H1 (cell line): ENCODE measurements at regions not wholly inside any gene's neighbourhood (a gene's known extent, or its start where the extent isn't known, plus 50 kb on each side); places are given as distances from the start of the nearest gene placed in this dataset.

Experiments used
- CTCF ChIA-PET: fragments of 300-600 bp; sonication (Branson Sonifier 250); formaldehyde crosslinking; loops from one replicate; lab custom pipeline; 2021; ENCODE audit not compliant: partially characterized antibody; lab: Charles Lee
- POLR2A ChIA-PET: fragments of 300-600 bp; sonication (Branson Sonifier 250); formaldehyde crosslinking; loops from one replicate; lab custom pipeline; 2021; ENCODE audit warnings: inconsistent platforms; ENCODE audit not compliant: partially characterized antibody; lab: Charles Lee
- DNase-seq, 2 experiments: peaks; one replicate each; pipeline versions ENCODE4 v3.0.0 to v3.0.0-alpha.2; 2010 to 2022; ENCODE audit warnings: low spot score in 2 of 2, low read depth in 1 of 2, mixed read lengths in 1 of 2
- FAIRE-seq: peaks from 2 replicates; lab custom pipeline; 2011; peaks lifted over from hg19 to GRCh38; lab: Jason Lieb, UNC
- H2AFZ ChIP-seq: 2 replicates; pipeline ENCODE4 v1.8.1; 2012; ENCODE audit warnings: low read length, inconsistent platforms
- H2AK5ac ChIP-seq: 2 replicates; pipeline ENCODE4 v1.6.1; 2013; ENCODE audit warnings: low read depth, low read length
- H2BK120ac ChIP-seq: replicated peaks from 2 replicates; pipeline ENCODE3; 2013; ENCODE audit warnings: low read depth, low read length, inconsistent platforms
- H2BK12ac ChIP-seq: 2 replicates; pipeline ENCODE4 v1.6.1; 2013; ENCODE audit warnings: low read depth, low read length
- H2BK15ac ChIP-seq: 2 replicates; pipeline ENCODE4 v1.6.1; 2013; ENCODE audit warnings: low read length
- H2BK20ac ChIP-seq: 2 replicates; pipeline ENCODE4 v1.6.1; 2013; ENCODE audit warnings: low read length
- H2BK5ac ChIP-seq: 2 replicates; pipeline ENCODE4 v1.6.1; 2013; ENCODE audit warnings: low read depth, low read length
- H3K14ac ChIP-seq: 2 replicates; pipeline ENCODE4 v1.6.1; 2013; ENCODE audit warnings: inconsistent platforms; ENCODE audit not compliant: insufficient read length
- H3K18ac ChIP-seq: 2 replicates; pipeline ENCODE4 v1.6.1; 2013; ENCODE audit warnings: low read length; ENCODE audit errors: extremely low read depth
- H3K23ac ChIP-seq: 2 replicates; pipeline ENCODE4 v1.6.1; 2013; ENCODE audit warnings: inconsistent platforms; ENCODE audit not compliant: insufficient read length
- H3K23me2 ChIP-seq: 2 replicates; pipeline ENCODE4 v1.6.1; 2013; ENCODE audit warnings: low read depth, low read length
- H3K27ac ChIP-seq: 2 replicates; pipeline ENCODE4 v1.6.1; 2011; ENCODE audit warnings: low read depth, low read length, inconsistent platforms
- H3K27me3 ChIP-seq, 4 experiments: replicated peaks in 1 of 4; 1 replicate in 1 of 4; 2 replicates in 3 of 4; pipeline versions ENCODE4 v1.6.1 to v1.8.1; 2011 to 2013; ENCODE audit warnings: low read length in 3 of 4, mild to moderate bottlenecking in 3 of 4, inconsistent platforms in 2 of 4, mixed read lengths in 2 of 4, moderate library complexity in 1 of 4; ENCODE audit not compliant: control insufficient read depth in 3 of 4, insufficient read depth in 3 of 4; ENCODE audit errors: extremely low read depth in 1 of 4
- H3K36me3 ChIP-seq, 4 experiments: 2 replicates each; pipeline versions ENCODE4 v1.6.1 to v1.8.1; 2011 to 2013; ENCODE audit warnings: mild to moderate bottlenecking in 4 of 4, low read length in 3 of 4, moderate library complexity in 2 of 4, control low read depth in 1 of 4, inconsistent platforms in 1 of 4; ENCODE audit not compliant: insufficient read depth in 4 of 4, control insufficient read depth in 2 of 4
- H3K4ac ChIP-seq: replicated peaks from 2 replicates; pipeline ENCODE3; 2013; ENCODE audit warnings: low read length, low read depth, mixed read lengths, inconsistent platforms; ENCODE audit not compliant: insufficient read length
- H3K4me1 ChIP-seq, 4 experiments: replicated peaks in 1 of 4; 1 replicate in 1 of 4; 2 replicates in 3 of 4; pipeline versions ENCODE4 v1.6.1 to v1.8.1; 2011 to 2013; ENCODE audit warnings: low read length in 3 of 4, inconsistent platforms in 2 of 4, mixed read lengths in 1 of 4; ENCODE audit not compliant: insufficient read depth in 4 of 4, control insufficient read depth in 3 of 4
- H3K4me2 ChIP-seq, 2 experiments: 2 replicates each; pipeline versions ENCODE4 v1.6.1 to v1.8.1; 2011 to 2013; ENCODE audit warnings: low read depth in 2 of 2, low read length in 2 of 2, control low read depth in 1 of 2, inconsistent platforms in 1 of 2, mild to moderate bottlenecking in 1 of 2; ENCODE audit not compliant: insufficient read depth in 1 of 2
- H3K4me3 ChIP-seq, 4 experiments: fragments of 200-600, 300-600 bp in 1 of 4; sonication (generic), shearing (Covaris generic), sonication (Bioruptor Twin) in 1 of 4; 2 replicates each; pipeline versions ENCODE4 v1.5.1 to v1.8.1; 2011 to 2016; ENCODE audit warnings: low read length in 4 of 4, low read depth in 3 of 4, control low read depth in 2 of 4, inconsistent platforms in 2 of 4, mild to moderate bottlenecking in 2 of 4, mixed read lengths in 1 of 4, moderate library complexity in 1 of 4; ENCODE audit not compliant: insufficient read depth in 2 of 4; ENCODE audit errors: extremely low read depth in 1 of 4
- H3K56ac ChIP-seq: replicated peaks from 2 replicates; pipeline ENCODE3; 2013; ENCODE audit warnings: low read depth, mild to moderate bottlenecking, mixed read lengths, low read length, inconsistent platforms; ENCODE audit not compliant: insufficient read length
- H3K79me1 ChIP-seq: 2 replicates; pipeline ENCODE4 v1.6.1; 2013; ENCODE audit warnings: low read depth, low read length, control low read depth
- H3K79me2 ChIP-seq, 2 experiments: 2 replicates each; pipeline versions ENCODE4 v1.6.1 to v1.8.1; 2012 to 2013; ENCODE audit warnings: low read length in 2 of 2, mild to moderate bottlenecking in 2 of 2, inconsistent platforms in 1 of 2; ENCODE audit not compliant: insufficient read depth in 2 of 2, control insufficient read depth in 1 of 2
- H3K9ac ChIP-seq, 4 experiments: replicated peaks in 1 of 4; 1 replicate in 1 of 4; 2 replicates in 3 of 4; pipeline versions ENCODE4 v1.6.1 to v1.8.1; 2011 to 2013; ENCODE audit warnings: low read depth in 3 of 4, low read length in 3 of 4, control low read depth in 2 of 4, mild to moderate bottlenecking in 2 of 4, moderate library complexity in 2 of 4, inconsistent platforms in 1 of 4; ENCODE audit errors: extremely low read depth in 1 of 4
- H3K9me3 ChIP-seq, 2 experiments: 2 replicates each; pipeline versions ENCODE4 v1.6.1 to v1.8.1; 2012 to 2013; ENCODE audit warnings: mild to moderate bottlenecking in 2 of 2, moderate library complexity in 2 of 2, control low read depth in 1 of 2, inconsistent platforms in 1 of 2, low read depth in 1 of 2, low read length in 1 of 2, mixed read lengths in 1 of 2; ENCODE audit not compliant: insufficient read depth in 2 of 2
- H4K20me1 ChIP-seq, 2 experiments: replicated peaks in 1 of 2; 2 replicates each; pipeline versions ENCODE3 to v1.8.1; 2011 to 2013; ENCODE audit warnings: inconsistent platforms in 2 of 2, low read length in 2 of 2, mild to moderate bottlenecking in 1 of 2; ENCODE audit not compliant: insufficient read depth in 2 of 2, control insufficient read depth in 1 of 2
- H4K5ac ChIP-seq: 2 replicates; pipeline ENCODE4 v1.6.1; 2013; ENCODE audit warnings: low read length, low read depth, mixed read lengths, inconsistent platforms; ENCODE audit not compliant: insufficient read length
- H4K8ac ChIP-seq: 2 replicates; pipeline ENCODE4 v1.8.0; 2013; ENCODE audit warnings: mild to moderate bottlenecking, moderate library complexity, low read length, inconsistent platforms; ENCODE audit not compliant: insufficient read depth; ENCODE audit errors: extremely low read depth
- H4K91ac ChIP-seq: replicated peaks from 2 replicates; pipeline ENCODE3; 2013; ENCODE audit warnings: low read length, mixed read lengths, inconsistent platforms; ENCODE audit not compliant: insufficient read length
- CEBPB ChIP-seq: IDR thresholded peaks from 2 replicates; pipeline ENCODE4 v1.6.1; 2012; ENCODE audit warnings: low read depth, low read length
- CHD2 ChIP-seq: IDR thresholded peaks from 2 replicates; pipeline ENCODE4 v1.6.1; 2012; ENCODE audit warnings: low read length, improper control_type of control experiment
- CTCF ChIP-seq, 3 experiments: IDR thresholded peaks; 1 replicate in 2 of 3; 2 replicates in 1 of 3; pipeline versions ENCODE4 v1.5.1 to v1.6.1; 2011; ENCODE audit warnings: low read length in 3 of 3, mild to moderate bottlenecking in 3 of 3, inconsistent platforms in 2 of 3, low read depth in 1 of 3, moderate library complexity in 1 of 3; ENCODE audit not compliant: insufficient read depth in 1 of 3; ENCODE audit errors: control extremely low read depth in 1 of 3
- GABPA ChIP-seq: IDR thresholded peaks from 2 replicates; pipeline ENCODE4 v1.6.1; 2011; ENCODE audit warnings: mild to moderate bottlenecking, low read length, moderate library complexity, borderline replicate concordance; ENCODE audit not compliant: insufficient read depth
- KDM1A ChIP-seq: fragments of 200-600, 300-600 bp; sonication (generic); IDR thresholded peaks from 2 replicates; pipeline ENCODE4 v1.7.1; 2016; ENCODE audit warnings: mild to moderate bottlenecking, low read length, borderline replicate concordance
- PHF8 ChIP-seq: fragments of 200-600 bp; sonication (generic); conservative IDR thresholded peaks from 2 replicates; pipeline ENCODE4 v1.7.1; 2012; ENCODE audit warnings: low read depth, mild to moderate bottlenecking, inconsistent platforms, low read length, moderate library complexity
- RBBP5 ChIP-seq: IDR thresholded peaks from 2 replicates; pipeline ENCODE4 v1.7.1; 2012; ENCODE audit warnings: low read depth, mild to moderate bottlenecking, inconsistent platforms, low read length, moderate library complexity, borderline replicate concordance
- RXRA ChIP-seq: IDR thresholded peaks from 2 replicates; pipeline ENCODE4 v1.6.1; 2011; ENCODE audit warnings: low read depth, mild to moderate bottlenecking, low read length, moderate library complexity; ENCODE audit not compliant: insufficient read depth
- SIN3A ChIP-seq, 2 experiments: IDR thresholded peaks in 1 of 2; conservative IDR thresholded peaks in 1 of 2; 2 replicates each; pipeline ENCODE4 v1.6.1; 2011 to 2012; ENCODE audit warnings: low read length in 2 of 2, improper control_type of control experiment in 1 of 2, low read depth in 1 of 2, mild to moderate bottlenecking in 1 of 2
- WGBS, 2 experiments: shearing (Covaris generic) in 1 of 2; methylation state at CpG; one replicate each; pipeline versions ENCODE4 v1.1.6 to v1.1.7; 2013 to 2015; ENCODE audit warnings: low lambda C conversion rate in 2 of 2, mixed read lengths in 2 of 2, inconsistent platforms in 1 of 2, low coverage in 1 of 2, missing lambda C conversion rate in 1 of 2; ENCODE audit not compliant: insufficient replicate concordance in 2 of 2, insufficient coverage in 1 of 2, insufficient read length in 1 of 2; ENCODE audit errors: extremely low coverage in 1 of 2, missing lambda C conversion rate in 1 of 2; 5-methylcytosine and 5-hydroxymethylcytosine counted together

DNA sequence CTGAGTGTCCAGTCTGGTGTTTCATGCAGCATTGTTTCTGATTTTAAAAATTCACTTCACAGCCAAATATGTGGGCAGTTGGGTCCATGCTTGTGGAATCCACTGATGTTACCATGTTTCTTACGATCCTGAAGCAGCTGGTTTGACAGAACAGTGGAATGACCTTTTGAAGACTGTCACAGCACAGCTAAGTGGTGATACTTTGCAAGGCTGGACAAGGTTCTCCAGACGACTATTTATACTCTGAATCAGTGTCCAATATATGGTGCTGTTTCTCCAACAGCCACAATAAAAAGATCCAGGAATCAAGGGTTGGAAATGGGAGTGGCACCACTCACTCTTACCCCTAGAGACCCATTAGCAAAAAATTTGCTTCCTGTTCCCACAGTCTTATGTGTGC lies 577.4 kb upstream of the RAB6C start:
- H2BK120ac ChIP-seq, result no peak overlapping the region
- no peak overlapping the region for H2BK5ac ChIP-seq
- H3K4me2 ChIP-seq, result no peak overlapping the region
- no peak overlapping the region for H2AK5ac ChIP-seq
- no peak overlapping the region for H3K56ac ChIP-seq
- no peak for DNase-seq
- H2BK20ac ChIP-seq, result no peak overlapping the region
- H2AFZ ChIP-seq, result no peak overlapping the region
- H3K18ac ChIP-seq, result no peak overlapping the region
- no peak overlapping the region for H4K5ac ChIP-seq
- H4K8ac ChIP-seq, result no peak overlapping the region
- no peak for FAIRE-seq
- H3K23me2 ChIP-seq, result no peaks in the 10 kb centered on the region
- no peaks in the 10 kb centered on the region for H3K79me1 ChIP-seq
- H3K27ac ChIP-seq, result no peak overlapping the region
- 0 out of 4 replicates have a peak, but pooled peaks cover 0 to 3% of the 10 kb centered on the region in 2 experiments for H3K9me3 ChIP-seq
- 76% methylated on average over 2 of the region's 2 CpGs; no CpG with 5 or more reads in 1 of the 2 experiments for WGBS, 2 experiments
- TF ChIP-seq CHD2 (no peak), SIN3A (conservative IDR thresholded peaks at IDR 0.05 in 1 of 2, IDR thresholded peaks at IDR 0.05 in 1 of 2; ENCODE audit: low read depth in 1 of 2, low read length in 2 of 2) (no peak), KDM1A (no peak), GABPA (no peak), CEBPB (no peak), PHF8 (no peak), RXRA (no peak), CTCF (IDR thresholded peaks at IDR 0.05; ENCODE audit: control extremely low read depth in 1 of 3, insufficient read depth in 1 of 3, low read depth in 1 of 3, low read length in 3 of 3) (no peak), RBBP5 (no peak)
- TF ChIP-seq, all 59 proteins: peak for 0
- no peak overlapping the region for H4K91ac ChIP-seq
- no peak overlapping the region for H3K9ac ChIP-seq
- ChIA-PET POLR2A (no interaction called here), CTCF (interaction anchor here (1.2 to 1.4 kb wide), 2 partner anchors 8 to 665 kb away, joined by 5 to 9 read pairs; no protein-coding TSS in a partner anchor)
- no peak overlapping the region for H3K4ac ChIP-seq
- no peak overlapping the region for H2BK12ac ChIP-seq
- H3K4me3 ChIP-seq, result no peak overlapping the region
- H4K20me1 ChIP-seq, result no peaks in the 10 kb centered on the region
- peaks cover 0 to under 1% (median 0%) of the 10 kb centered on the region in 4 experiments; a peak in 1 of 7 replicates for H3K4me1 ChIP-seq
- H3K23ac ChIP-seq, result no peak overlapping the region
- no peaks in the 10 kb centered on the region for H3K36me3 ChIP-seq
- H3K27me3 ChIP-seq, result no peaks in the 10 kb centered on the region
- no peak overlapping the region for H3K14ac ChIP-seq
- H2BK15ac ChIP-seq, result no peak overlapping the region
- no peaks in the 10 kb centered on the region for H3K79me2 ChIP-seq
